PC-3 (cell line): ENCODE measurements at regions not wholly inside any gene's neighbourhood (a gene's known extent, or its start where the extent isn't known, plus 50 kb on each side); places are given as distances from the start of the nearest gene placed in this dataset.

Experiments
- ATAC-seq: fragments of 200-7000 bp; cut with Tn5 transposase; 2 replicates; pipeline ENCODE4 v1.9.1; 2020; ENCODE audit warnings: mild to moderate bottlenecking, moderate library complexity
- BruUV-seq: library from RNA; stranded (reverse); fragments of 400-500 nt; replicated peaks from 2 replicates; lab custom pipeline; 2021; lab: Mats Ljungman, UMichigan
- CTCF ChIA-PET: fragments of 300-600 bp; sonication (Branson Sonifier 250); formaldehyde crosslinking; loops from one replicate; lab custom pipeline; 2022; ENCODE audit warnings: antibody characterized with exemption; lab: Charles Lee
- POLR2A ChIA-PET: fragments of 300-600 bp; sonication (Branson Sonifier 250); formaldehyde crosslinking; loops from one replicate; lab custom pipeline; 2022; ENCODE audit warnings: antibody characterized with exemption; ENCODE audit not compliant: unreplicated experiment; lab: Charles Lee
- DNase-seq: peaks from one replicate; pipeline ENCODE4 v3.0.0-alpha.2; 2015
- H2AFZ ChIP-seq: fragments of 300-600 bp; sonication (generic); 2 replicates; pipeline ENCODE4 v1.6.0; 2016; ENCODE audit warnings: antibody characterized with exemption, low read length
- H3F3A ChIP-seq: fragments of 300-600 bp; sonication (generic); one replicate; pipeline ENCODE4 v1.6.0; 2017; ENCODE audit warnings: antibody characterized with exemption, low read length, control low read depth, mild to moderate bottlenecking; ENCODE audit not compliant: unreplicated experiment
- H3K27ac ChIP-seq: fragments of 300-600 bp; sonication (generic); 2 replicates; pipeline ENCODE4 v1.5.1; 2016; ENCODE audit warnings: mild to moderate bottlenecking, low read length
- H3K27me3 ChIP-seq: fragments of 300-600 bp; sonication (generic); 2 replicates; pipeline ENCODE4 v1.6.1; 2016; ENCODE audit warnings: low read length, mixed read lengths
- H3K36me3 ChIP-seq: fragments of 300-600 bp; sonication (generic); 2 replicates; pipeline ENCODE4 v1.6.1; 2016; ENCODE audit warnings: low read depth, mixed run types, low read length, mixed read lengths
- H3K4me1 ChIP-seq: fragments of 300-600 bp; sonication (generic); 2 replicates; pipeline ENCODE4 v1.5.1; 2016; ENCODE audit warnings: low read length; ENCODE audit not compliant: insufficient read depth
- H3K4me2 ChIP-seq: fragments of 300-600 bp; sonication (generic); 2 replicates; pipeline ENCODE4 v1.6.0; 2016; ENCODE audit warnings: low read length
- H3K4me3 ChIP-seq: fragments of 300-600 bp; sonication (generic); 2 replicates; pipeline ENCODE4 v1.5.1; 2016; ENCODE audit warnings: mild to moderate bottlenecking, low read length, mixed read lengths
- H3K79me2 ChIP-seq: fragments of 300-600 bp; sonication (generic); 2 replicates; pipeline ENCODE4 v1.6.1; 2017; ENCODE audit warnings: low read length, mixed read lengths
- H3K9ac ChIP-seq: fragments of 300-600 bp; sonication (generic); 2 replicates; pipeline ENCODE4 v1.6.0; 2016; ENCODE audit warnings: mild to moderate bottlenecking, low read length
- H3K9me2 ChIP-seq: fragments of 300-600 bp; sonication (generic); replicated peaks from 2 replicates; pipeline ENCODE4 v1.6.1; 2016; ENCODE audit warnings: mixed run types, low read length, mixed read lengths
- H3K9me3 ChIP-seq: fragments of 300-600 bp; sonication (generic); 2 replicates; pipeline ENCODE4 v1.6.1; 2016; ENCODE audit warnings: low read length, mixed read lengths
- H4K20me1 ChIP-seq: fragments of 300-600 bp; sonication (generic); 2 replicates; pipeline ENCODE4 v1.6.1; 2016; ENCODE audit warnings: low read length, mixed read lengths
- EZH2 ChIP-seq: fragments of 300-600 bp; sonication (generic); IDR thresholded peaks from one replicate; pipeline ENCODE4 v1.6.1; 2017; ENCODE audit warnings: antibody characterized with exemption, mild to moderate bottlenecking, low read length; ENCODE audit not compliant: unreplicated experiment
- EZH2phosphoT487 ChIP-seq: fragments of 300-600 bp; sonication (generic); IDR thresholded peaks from 2 replicates; pipeline ENCODE4 v1.6.1; 2018; ENCODE audit warnings: mild to moderate bottlenecking, antibody characterized with exemption, low read length, borderline replicate concordance
- intact Hi-C: fragments of 100-400 bp; cut with micrococcal nuclease; formaldehyde crosslinking; loops from 2 replicates; pipeline ENCODE4 v1.9.0; 2023
- TF ChIP-seq, protein P1 (sequence below): fragments of 300-600 bp; sonication (generic); conservative IDR thresholded peaks from 2 replicates; pipeline ENCODE4 v1.5.1; 2017; ENCODE audit warnings: antibody characterized with exemption, low read depth, mild to moderate bottlenecking, low read length

DNA sequence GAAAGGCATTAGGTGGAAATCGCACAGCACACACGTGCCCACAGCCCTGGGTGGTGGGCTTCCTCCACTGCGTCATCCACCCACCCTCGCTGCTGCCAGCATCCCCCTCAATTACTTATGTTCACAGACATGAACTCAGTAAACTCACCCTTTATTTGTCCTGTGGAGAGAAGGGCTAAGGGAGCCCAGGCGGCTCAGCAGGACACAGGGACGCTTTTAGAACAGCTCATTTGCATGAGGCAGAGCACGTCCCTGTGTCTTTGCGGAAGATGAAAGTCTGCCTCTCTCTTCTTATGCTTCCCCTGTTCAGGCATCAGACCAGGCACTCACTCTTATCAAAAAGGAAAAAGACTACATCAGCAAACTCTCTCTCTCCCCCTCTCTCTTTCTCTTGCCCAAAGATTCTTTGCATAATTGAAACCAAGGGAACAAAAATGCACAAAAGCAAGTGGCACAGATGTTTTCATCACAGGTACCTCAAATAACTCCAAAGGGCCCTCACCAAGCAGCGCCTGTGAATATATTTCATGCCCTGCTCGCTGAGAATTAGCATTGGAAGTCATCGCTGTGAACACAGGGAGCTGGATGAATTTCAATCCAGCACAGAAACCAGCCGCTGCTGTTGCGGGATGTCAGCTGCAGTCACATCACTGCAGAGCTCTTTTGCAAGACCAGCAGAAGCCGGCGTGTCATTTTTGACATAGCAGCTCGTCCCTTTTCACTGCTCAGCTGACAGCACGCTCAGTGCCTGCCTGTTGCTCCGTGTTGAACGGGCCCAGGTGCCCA lies 376.3 kb upstream of the MYT1L start:
- no peak overlapping the region for H3K4me3 ChIP-seq
- H3K9me3 ChIP-seq = no peaks in the 10 kb centered on the region
- BruUV-seq = no TSS peak
- no peak overlapping the region for H2AFZ ChIP-seq
- TF ChIP-seq EZH2 = no peak
- TF ChIP-seq EZH2phosphoT487 = no peak
- TF ChIP-seq, protein P1, sequence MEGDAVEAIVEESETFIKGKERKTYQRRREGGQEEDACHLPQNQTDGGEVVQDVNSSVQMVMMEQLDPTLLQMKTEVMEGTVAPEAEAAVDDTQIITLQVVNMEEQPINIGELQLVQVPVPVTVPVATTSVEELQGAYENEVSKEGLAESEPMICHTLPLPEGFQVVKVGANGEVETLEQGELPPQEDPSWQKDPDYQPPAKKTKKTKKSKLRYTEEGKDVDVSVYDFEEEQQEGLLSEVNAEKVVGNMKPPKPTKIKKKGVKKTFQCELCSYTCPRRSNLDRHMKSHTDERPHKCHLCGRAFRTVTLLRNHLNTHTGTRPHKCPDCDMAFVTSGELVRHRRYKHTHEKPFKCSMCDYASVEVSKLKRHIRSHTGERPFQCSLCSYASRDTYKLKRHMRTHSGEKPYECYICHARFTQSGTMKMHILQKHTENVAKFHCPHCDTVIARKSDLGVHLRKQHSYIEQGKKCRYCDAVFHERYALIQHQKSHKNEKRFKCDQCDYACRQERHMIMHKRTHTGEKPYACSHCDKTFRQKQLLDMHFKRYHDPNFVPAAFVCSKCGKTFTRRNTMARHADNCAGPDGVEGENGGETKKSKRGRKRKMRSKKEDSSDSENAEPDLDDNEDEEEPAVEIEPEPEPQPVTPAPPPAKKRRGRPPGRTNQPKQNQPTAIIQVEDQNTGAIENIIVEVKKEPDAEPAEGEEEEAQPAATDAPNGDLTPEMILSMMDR = no peak
- no peaks in the 10 kb centered on the region for H3K4me1 ChIP-seq
- no peaks in the 10 kb centered on the region for H3K9me2 ChIP-seq
- H3K9ac ChIP-seq = no peak overlapping the region
- H4K20me1 ChIP-seq = no peaks in the 10 kb centered on the region
- H3K27me3 ChIP-seq = peaks cover 96% of the 10 kb centered on the region
- no peak overlapping the region for H3K4me2 ChIP-seq
- no peaks in the 10 kb centered on the region for H3K36me3 ChIP-seq
- ATAC-seq (no peak), DNase-seq (no peak)
- H3K79me2 ChIP-seq = no peaks in the 10 kb centered on the region
- H3F3A ChIP-seq = no peaks in the 10 kb centered on the region
- ChIA-PET CTCF (no interaction called here), POLR2A (no interaction called here)
- intact Hi-C loops = no loop called here
- H3K27ac ChIP-seq = no peak overlapping the region

GRCh38 chr2:2706306-2706705 lies 375.2 kb upstream of the MYT1L start:
- H3K36me3 ChIP-seq = no peaks in the 10 kb centered on the region
- ChIA-PET POLR2A (no interaction called here), CTCF (no interaction called here)
- intact Hi-C loops = no loop called here
- ATAC-seq (no peak), DNase-seq (no peak)
- no peaks in the 10 kb centered on the region for H3K9me3 ChIP-seq
- H3K4me3 ChIP-seq = no peak overlapping the region
- no peaks in the 10 kb centered on the region for H3K79me2 ChIP-seq
- no peak overlapping the region for H3K9ac ChIP-seq
- no peaks in the 10 kb centered on the region for H4K20me1 ChIP-seq
- peaks cover 96% of the 10 kb centered on the region for H3K27me3 ChIP-seq
- no TSS peak for BruUV-seq
- no peaks in the 10 kb centered on the region for H3F3A ChIP-seq
- no peaks in the 10 kb centered on the region for H3K4me1 ChIP-seq
- TF ChIP-seq EZH2phosphoT487 (no peak), EZH2 (no peak)
- TF ChIP-seq, protein P1 = no peak
- no peak overlapping the region for H3K27ac ChIP-seq
- H3K4me2 ChIP-seq = no peak overlapping the region
- H3K9me2 ChIP-seq = no peaks in the 10 kb centered on the region
- H2AFZ ChIP-seq = no peak overlapping the region

GRCh38 chr2:2705871-2706270 lies 374.8 kb upstream of the MYT1L start:
- no peak overlapping the region for H3K9ac ChIP-seq
- TF ChIP-seq EZH2 = no peak
- TF ChIP-seq, protein P1 = no peak
- TF ChIP-seq EZH2phosphoT487 = no peak
- H3K79me2 ChIP-seq = no peaks in the 10 kb centered on the region
- intact Hi-C loops = no loop called here
- H2AFZ ChIP-seq = no peak overlapping the region
- H3F3A ChIP-seq = no peaks in the 10 kb centered on the region
- H3K9me3 ChIP-seq = no peaks in the 10 kb centered on the region
- H3K27ac ChIP-seq = no peak overlapping the region
- BruUV-seq = no TSS peak
- no peaks in the 10 kb centered on the region for H3K9me2 ChIP-seq
- peaks cover 96% of the 10 kb centered on the region for H3K27me3 ChIP-seq
- CTCF ChIA-PET = no interaction called here
- H3K4me2 ChIP-seq = no peak overlapping the region
- POLR2A ChIA-PET = no interaction called here
- no peaks in the 10 kb centered on the region for H3K36me3 ChIP-seq
- ATAC-seq (no peak), DNase-seq (no peak)
- no peak overlapping the region for H3K4me3 ChIP-seq
- no peaks in the 10 kb centered on the region for H4K20me1 ChIP-seq
- no peaks in the 10 kb centered on the region for H3K4me1 ChIP-seq
